GM19351 (cell line): ENCODE measurements at regions not wholly inside any gene's neighbourhood (a gene's known extent, or its start where the extent isn't known, plus 50 kb on each side); places are given as distances from the start of the nearest gene placed in this dataset.

Source experiments
- ATAC-seq: cut with Tn5 transposase; IDR thresholded peaks from one replicate; pipeline ENCODE4 v1.9.1; 2021; ENCODE audit warnings: mild to moderate bottlenecking, moderate library complexity; ENCODE audit not compliant: unreplicated experiment

DNA sequence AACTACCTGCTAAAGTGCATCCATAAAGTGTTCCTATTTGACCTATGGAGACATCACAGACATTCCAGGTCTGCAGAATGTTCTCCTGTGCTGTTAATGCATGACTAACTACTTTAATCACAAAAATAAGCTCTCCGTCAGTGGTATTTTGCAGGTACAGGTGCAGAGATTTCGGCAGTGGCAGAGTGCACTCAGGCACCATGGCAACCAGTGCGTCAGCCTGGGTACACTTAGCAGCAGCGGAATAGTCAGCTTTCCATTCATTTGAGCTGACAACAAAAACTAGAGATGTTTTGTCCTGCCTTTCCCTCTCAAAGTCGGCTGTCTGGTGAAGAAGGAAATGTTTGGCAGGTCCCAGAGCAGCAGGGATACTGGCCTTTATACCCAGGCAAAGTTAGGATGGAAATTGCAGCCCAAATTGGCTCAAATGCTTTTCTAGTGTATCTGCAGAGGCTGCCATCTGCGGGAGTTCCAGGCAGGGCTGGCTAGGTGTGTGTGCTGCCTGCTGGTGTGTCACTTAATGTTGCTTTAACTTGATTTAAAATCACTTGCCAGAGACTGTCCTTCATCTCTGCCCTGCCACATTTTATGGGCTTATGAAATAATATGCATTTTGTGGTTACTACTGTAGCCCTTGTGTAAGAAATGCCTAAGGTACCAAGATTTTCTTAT lies 195.8 kb downstream of the RAP2A start:
- no peak for ATAC-seq

- ATAC-seq: no peak
Measured at GRCh38 chr13:97630725-97631124, 196.8 kb downstream of the RAP2A start.

DNA sequence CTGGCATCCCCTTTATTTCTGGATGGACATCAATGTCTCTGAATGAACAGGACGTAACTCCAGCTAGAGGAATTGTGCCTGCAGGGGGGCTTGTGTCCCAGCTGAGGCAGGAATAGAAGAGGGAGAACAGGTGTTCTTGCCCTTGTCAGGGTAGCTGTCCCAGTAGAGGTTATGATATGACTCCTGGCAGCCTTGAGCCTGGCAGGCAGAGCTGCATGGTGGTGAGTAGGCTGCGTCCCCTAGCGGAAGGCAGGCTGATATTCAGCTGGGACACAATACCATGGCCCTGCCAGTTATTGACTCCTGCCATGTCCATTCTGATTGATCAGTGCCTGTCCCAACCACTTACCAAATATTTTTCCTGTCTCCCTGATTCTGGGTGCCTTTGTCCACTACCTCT lies 197.2 kb downstream of the RAP2A start:
- ATAC-seq: no peak

GRCh38 chr13:97639236-97639635 lies 205.3 kb downstream of the RAP2A start:
- ATAC-seq: no peak

- ATAC-seq: no peak
Measured at GRCh38 chr13:97640268-97640667, 206.3 kb downstream of the RAP2A start.

GRCh38 chr13:97648171-97648880 lies 214.4 kb downstream of the RAP2A start:
- ATAC-seq: no peak

DNA sequence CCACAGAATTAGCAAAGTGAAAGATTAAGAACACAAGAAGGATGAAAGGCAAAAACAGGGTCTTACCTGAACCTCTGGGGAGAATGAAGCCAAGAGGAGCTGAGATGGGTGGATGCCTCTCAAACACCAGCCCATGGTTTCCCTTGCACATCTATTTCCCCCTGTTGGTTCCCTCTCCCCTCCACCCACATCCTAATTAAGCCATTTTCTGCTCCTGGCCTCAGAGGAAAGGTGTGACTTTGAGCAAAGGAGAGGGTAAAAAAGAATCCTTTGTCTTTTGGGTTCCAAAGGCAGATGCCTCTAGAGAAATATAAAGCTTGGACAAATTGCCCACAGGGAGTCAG lies 214.9 kb downstream of the RAP2A start:
- ATAC-seq: no peak

DNA sequence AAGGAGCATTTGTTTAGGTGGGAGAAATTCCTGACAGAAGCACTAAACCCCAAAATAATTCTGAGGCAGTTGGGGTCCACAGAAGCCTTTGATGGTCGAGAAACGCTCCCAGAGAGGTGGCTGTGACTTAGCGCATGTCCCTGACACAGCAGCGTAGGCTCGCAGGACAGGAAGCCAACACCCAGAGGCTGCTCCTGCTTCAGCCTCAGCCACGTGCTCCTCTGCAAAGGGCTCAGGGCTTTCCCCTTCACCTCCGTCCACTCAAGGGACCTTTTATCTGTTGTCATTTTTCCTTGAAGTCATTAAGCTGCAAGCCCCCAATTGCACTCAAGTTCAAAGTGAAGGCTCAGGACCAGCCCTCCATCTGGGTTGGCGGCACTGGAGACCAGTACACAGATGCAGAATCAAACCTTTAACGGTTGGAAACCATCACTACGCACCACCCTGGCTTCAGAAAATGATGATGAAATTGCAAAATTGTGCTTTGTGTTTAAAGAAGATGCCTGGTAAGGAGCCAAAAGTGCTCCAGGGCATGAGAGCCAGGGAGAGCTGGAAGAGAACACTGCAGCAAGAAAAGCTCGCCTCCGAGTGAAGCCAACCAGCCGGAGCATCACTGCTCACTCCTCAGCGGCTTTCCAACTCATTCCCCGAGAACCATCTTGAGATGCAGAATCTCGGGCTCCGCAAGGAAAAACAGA lies 219.6 kb downstream of the RAP2A start:
- no peak for ATAC-seq

DNA sequence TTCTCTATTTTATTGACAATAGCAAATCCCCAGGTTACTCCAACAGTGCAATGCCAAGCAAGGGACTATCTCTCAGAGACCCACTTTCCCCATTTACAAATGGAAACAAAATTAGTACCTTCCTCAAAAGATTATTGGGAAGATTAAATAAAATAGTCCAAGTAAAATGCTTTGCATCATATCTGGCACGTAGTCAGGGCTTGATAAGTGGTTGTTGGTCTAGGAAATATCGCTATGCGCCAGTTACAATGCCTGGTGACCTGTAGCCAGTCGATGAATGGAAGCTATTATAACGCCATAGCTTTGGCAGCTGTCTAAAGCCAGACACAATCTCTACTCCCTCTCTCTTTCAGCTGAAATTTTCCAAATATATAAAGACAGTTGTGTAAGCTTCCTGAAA lies 220.3 kb downstream of the RAP2A start:
- no peak for ATAC-seq

DNA sequence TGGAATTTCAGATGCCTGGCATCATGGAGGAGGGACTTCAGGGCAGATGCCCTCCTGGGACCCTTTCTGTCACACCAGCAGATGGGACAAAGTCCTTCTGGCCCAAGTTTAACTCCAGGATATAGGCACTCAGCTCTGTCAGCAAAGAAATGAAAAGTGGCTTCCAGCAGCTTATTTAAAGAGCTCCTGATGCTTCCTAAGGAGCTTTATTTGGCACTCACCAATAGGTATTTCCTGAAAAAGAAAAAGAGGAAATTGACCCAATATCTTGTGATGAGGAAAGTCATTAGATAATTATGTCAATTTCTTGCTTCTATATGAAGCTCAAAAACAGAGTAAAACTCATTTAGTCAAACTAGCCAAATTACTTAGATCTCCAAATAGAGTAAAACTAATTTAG lies 224.6 kb downstream of the RAP2A start:
- no peak for ATAC-seq

GRCh38 chr13:97659602-97660001 lies 225.6 kb downstream of the RAP2A start:
- ATAC-seq: peak; percentile 60

GRCh38 chr13:97660594-97661260 lies 226.8 kb downstream of the RAP2A start:
- no peak for ATAC-seq

DNA sequence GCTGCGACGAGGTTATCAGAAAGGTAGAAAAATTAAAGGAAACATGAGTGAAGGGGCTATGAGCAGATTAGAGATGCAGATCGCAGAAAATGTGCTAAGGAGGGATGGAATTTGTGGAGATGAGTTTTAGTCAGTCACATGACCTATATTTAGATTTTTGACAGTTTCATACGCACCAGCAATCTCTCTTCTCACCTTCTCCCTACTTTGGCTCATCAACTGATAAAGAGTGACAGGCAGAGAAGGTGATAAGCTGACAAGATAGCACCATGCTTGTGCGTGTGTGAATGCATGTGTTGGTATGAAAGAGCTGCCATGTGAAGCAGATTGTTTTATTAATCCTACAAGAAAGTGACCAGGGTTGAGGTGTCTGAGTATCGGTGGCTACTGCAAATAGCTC lies 252.6 kb downstream of the RAP2A start:
- ATAC-seq: no peak

- no peak for ATAC-seq
Measured at GRCh38 chr13:97692628-97693027, 258.7 kb downstream of the RAP2A start.

DNA sequence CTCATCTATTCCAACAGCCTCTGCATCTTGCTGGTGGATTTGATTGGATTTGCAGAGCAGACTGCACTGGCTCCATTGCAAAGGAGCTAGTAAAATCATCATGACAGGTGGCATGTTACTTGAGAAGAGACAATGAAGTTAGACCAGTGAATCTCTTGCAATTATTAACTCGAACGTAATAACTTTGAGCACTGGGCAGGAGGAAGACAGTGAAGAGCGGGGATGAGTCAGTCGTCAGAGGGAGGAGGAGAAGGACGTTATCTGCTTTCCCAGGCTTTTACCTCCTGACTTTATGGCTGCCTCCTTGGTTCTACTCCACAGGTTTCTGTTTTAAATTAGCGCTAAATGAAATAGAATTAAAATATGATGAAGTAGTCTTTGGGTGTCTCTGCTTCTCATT lies 257.8 kb upstream of the IPO5 start:
- ATAC-seq: no peak

DNA sequence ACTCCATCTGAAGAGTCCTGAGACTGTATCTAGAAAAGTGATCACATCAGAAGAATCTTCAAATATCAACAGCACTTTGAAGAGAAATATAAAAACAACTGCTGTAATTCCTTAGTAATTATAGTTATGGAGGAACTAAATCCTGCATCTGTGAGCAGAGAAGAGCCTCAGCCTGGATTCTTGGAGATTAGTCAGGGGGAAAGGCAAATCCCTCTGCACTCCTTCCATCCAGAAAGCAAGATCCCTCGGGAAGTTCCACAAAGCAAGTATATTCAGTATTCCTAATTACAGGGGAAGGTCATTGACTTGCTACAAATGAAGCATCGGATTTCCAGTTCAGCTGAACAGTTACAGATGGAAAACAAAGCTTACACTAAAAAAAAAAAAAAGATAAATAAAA lies 256.6 kb upstream of the IPO5 start:
- ATAC-seq: no peak

- no peak for ATAC-seq
Measured at GRCh38 chr13:97700306-97700848, 253.1 kb upstream of the IPO5 start.

GRCh38 chr13:97702614-97703013 lies 250.9 kb upstream of the IPO5 start:
- ATAC-seq: no peak

DNA sequence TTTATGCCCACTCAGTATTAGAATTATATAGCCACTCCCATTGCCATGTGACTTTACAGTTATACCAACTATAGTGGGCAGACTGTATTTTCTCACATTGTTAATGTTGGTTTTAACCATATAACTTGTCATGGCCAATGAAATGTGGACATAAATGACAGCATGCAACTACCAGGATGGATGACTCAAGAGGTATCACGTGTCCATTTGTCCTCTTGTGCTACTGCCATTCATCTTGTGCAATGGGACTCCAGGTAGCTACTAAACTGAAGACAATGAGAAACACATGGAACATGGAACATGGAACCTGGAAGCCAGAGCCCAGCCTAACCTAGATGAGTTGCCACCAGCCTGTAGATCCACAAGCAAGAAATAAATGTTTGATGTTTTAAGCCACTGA lies 242.7 kb upstream of the IPO5 start:
- ATAC-seq: no peak

GRCh38 chr13:97712770-97713169 lies 240.7 kb upstream of the IPO5 start:
- ATAC-seq: no peak

GRCh38 chr13:97715763-97716162 lies 237.7 kb upstream of the IPO5 start:
- ATAC-seq: no peak
